ENCODE measurements at regions not wholly inside any gene's neighbourhood (a gene's known extent, or its start where the extent isn't known, plus 50 kb on each side); places are given as distances from the start of the nearest gene placed in this dataset.

- no peak for DNase-seq (ENCODE audit: low spot score)
Observed at GRCh38 chr16:6498858-6499257, 833.8 kb upstream of the RBFOX1 start.

GRCh38 chr16:6496996-6497395 is 835.6 kb upstream of the RBFOX1 start:
- no peak for DNase-seq (ENCODE audit: low spot score)

GRCh38 chr16:6495486-6496210 is 837.0 kb upstream of the RBFOX1 start:
- no peak for DNase-seq (ENCODE audit: low spot score)

GRCh38 chr16:6494716-6495115 is 837.9 kb upstream of the RBFOX1 start:
- DNase-seq (ENCODE audit: low spot score): no peak

GRCh38 chr16:6493555-6493954 is 839.1 kb upstream of the RBFOX1 start:
- no peak for DNase-seq (ENCODE audit: low spot score)

GRCh38 chr16:6492742-6493141 is 839.9 kb upstream of the RBFOX1 start:
- no peak for DNase-seq (ENCODE audit: low spot score)

- no peak for DNase-seq (ENCODE audit: low spot score)
Observed at GRCh38 chr16:6484935-6485334, 847.7 kb upstream of the RBFOX1 start.

GRCh38 chr16:6484081-6484480 is 848.6 kb upstream of the RBFOX1 start:
- DNase-seq (ENCODE audit: low spot score): no peak

- DNase-seq (ENCODE audit: low spot score): no peak
Observed at GRCh38 chr16:6483469-6484033, 849.1 kb upstream of the RBFOX1 start.

GRCh38 chr16:6482696-6483468 is 849.8 kb upstream of the RBFOX1 start:
- no peak for DNase-seq (ENCODE audit: low spot score)

- DNase-seq (ENCODE audit: low spot score): no peak
Observed at GRCh38 chr16:6481894-6482293, 850.8 kb upstream of the RBFOX1 start.

GRCh38 chr16:6453742-6454141 is 878.9 kb upstream of the RBFOX1 start:
- DNase-seq (ENCODE audit: low spot score): no peak

- no peak for DNase-seq (ENCODE audit: low spot score)
Observed at GRCh38 chr16:6447021-6447790, 885.4 kb upstream of the RBFOX1 start.

GRCh38 chr16:6446370-6446769 is 886.3 kb upstream of the RBFOX1 start:
- no peak for DNase-seq (ENCODE audit: low spot score)

- DNase-seq (ENCODE audit: low spot score): no peak
Observed at GRCh38 chr16:6439129-6439528, 893.5 kb upstream of the RBFOX1 start.

GRCh38 chr16:6428861-6429260 is 903.8 kb upstream of the RBFOX1 start:
- DNase-seq (ENCODE audit: low spot score): no peak

- no peak for DNase-seq (ENCODE audit: low spot score)
Observed at GRCh38 chr16:6427621-6428020, 905.0 kb upstream of the RBFOX1 start.

- no peak for DNase-seq (ENCODE audit: low spot score)
Observed at GRCh38 chr16:6407596-6407995, 925.0 kb upstream of the RBFOX1 start.

GRCh38 chr16:6406028-6406427 is 926.6 kb upstream of the RBFOX1 start:
- DNase-seq (ENCODE audit: low spot score): no peak

GRCh38 chr16:6382924-6383459 is 949.7 kb upstream of the RBFOX1 start:
- DNase-seq (ENCODE audit: low spot score): no peak

- no peak for DNase-seq (ENCODE audit: low spot score)
Observed at GRCh38 chr16:6381896-6382295, 950.7 kb upstream of the RBFOX1 start.

- no peak for DNase-seq (ENCODE audit: low spot score)
Observed at GRCh38 chr16:6377956-6378355, 954.7 kb upstream of the RBFOX1 start.
